SIG-M5 (cell line): ENCODE measurements at regions not wholly inside any gene's neighbourhood (a gene's known extent, or its start where the extent isn't known, plus 50 kb on each side); places are given as distances from the start of the nearest gene placed in this dataset.

ENCODE experiments used
- DNase-seq: peaks from one replicate; lab custom pipeline; 2025; lab: John Stamatoyannopoulos, UW

DNA sequence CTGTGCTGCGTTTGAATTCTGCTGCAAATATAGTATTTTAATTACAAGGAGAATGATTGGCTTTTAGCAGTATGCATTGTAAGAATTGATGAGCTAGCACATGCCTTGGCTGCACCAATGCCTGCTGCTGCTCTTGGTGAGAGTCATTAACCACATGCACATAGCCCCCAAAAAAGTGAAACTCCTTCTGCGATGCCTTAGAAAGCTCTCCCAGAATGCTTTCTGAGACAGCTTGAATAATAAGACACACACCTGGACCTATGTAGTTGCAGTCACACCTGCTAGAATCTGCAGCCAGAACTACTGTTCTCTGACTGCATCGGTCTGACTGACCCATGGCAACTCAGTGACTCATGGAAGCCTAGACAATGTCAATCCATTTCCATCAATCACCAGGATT, 170.1 kb upstream of the DDX18 start:
- no peak for DNase-seq

DNA sequence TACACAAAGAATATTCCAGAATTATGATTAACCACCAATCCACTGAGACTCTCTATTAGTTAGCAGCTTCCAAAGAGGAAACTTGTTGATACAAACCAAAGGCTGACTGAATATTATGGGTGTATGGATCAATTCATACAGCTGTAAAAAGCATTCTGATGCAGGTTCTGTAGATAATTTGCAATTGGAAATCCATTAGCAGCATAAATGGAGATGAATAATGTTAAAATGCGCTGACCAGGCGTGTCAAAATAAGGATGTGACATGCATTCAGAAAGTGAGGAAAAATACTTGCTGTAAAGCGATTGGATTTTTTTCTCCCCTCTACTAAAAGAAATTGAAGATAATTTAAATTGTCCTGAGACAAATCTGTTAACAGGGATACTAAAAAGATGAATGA, 169.0 kb upstream of the DDX18 start:
- no peak for DNase-seq

DNA sequence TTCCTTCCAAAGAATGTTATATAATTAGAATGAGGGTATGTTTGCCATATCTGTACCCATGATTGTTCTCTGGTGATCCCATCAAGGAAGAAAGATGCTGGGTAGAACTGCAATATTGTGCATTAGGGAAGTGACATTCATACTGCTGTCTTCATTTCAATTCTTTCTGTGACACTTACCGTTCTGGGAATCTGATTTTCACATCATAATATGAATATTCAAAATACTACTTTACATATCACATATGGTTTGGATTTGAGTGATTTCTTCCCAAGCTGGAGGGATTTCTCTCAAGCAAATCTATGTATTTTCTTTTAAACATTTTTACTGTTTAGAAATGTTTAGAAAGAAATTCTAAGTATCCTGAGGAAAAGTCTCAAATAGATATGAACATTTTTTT, 168.4 kb upstream of the DDX18 start:
- DNase-seq = no peak

DNA sequence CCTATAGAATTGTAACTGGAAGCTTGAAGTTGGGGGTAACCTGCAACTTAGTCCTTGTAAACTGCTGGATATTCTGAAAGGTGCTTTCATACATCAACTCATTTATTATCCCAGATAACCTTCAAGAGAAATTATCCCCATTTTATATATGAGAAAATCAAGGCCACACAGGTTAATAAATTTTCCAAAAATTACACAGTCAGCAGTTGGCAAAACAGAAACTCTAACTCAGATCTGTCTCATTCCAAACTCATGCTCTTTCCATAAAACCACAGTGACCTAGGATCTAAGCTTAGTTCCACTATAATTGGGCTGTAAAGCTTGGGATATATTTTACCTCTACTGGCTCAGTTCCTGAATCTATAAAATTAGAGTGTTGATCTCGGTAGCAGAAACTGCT, 167.6 kb upstream of the DDX18 start:
- DNase-seq = no peak

DNA sequence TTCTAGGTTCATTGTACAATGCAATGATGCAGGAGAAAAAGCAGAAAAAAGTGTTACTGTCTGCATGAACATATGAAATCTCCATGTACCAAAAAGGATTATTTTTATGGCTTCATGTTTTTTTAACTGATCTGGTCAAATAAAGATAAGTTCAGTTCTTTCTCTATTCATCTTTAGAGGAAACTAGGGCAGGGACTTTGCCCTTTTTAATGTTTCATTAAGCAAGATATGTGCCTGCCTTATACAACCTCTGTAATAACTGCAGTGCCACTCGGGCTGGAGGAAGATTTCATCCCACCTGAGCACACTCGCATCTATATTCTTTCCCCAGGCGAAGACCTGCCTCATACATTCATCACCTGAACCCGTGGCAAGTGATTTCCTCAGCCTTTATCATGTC, 157.9 kb upstream of the DDX18 start:
- DNase-seq = no peak

DNA sequence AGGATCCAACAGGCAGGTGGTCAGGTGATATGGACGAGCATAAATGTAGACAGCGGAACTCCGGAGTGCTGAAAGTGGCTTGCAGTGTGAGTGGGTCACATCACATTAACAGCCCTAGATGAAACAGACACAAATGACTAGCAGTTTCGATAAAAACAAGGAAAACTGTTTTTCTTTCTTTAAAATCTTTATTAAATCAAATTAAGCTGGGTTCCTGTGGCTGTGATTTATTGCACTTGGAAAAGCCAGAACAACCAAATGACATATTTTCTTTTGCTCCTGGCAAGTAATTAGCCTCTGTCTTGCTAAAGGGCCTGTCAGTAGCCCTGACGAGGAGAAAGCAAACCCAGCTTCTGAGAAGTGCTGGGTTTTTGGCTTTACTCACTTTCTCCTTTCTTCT, 152.9 kb upstream of the DDX18 start:
- no peak for DNase-seq

DNA sequence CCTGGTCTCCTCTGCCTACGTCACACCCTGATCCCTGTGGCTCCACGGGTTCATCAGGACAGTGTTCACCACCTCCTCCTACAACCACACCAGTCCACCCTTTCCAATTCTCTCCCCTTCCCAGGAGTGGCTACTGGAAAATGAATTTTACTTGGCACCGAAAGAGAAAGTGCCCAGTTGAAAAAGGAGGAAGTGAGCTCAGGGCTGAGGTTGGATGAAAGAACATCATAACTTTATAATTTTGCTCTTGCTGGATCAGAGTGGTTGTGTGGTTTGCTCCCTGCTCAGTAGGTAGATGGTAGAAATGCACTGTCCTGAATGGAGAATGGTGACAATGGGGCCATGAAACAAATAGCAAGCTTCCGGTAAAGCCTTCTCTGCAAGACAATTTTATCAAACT, 140.3 kb upstream of the DDX18 start:
- no peak for DNase-seq

DNA sequence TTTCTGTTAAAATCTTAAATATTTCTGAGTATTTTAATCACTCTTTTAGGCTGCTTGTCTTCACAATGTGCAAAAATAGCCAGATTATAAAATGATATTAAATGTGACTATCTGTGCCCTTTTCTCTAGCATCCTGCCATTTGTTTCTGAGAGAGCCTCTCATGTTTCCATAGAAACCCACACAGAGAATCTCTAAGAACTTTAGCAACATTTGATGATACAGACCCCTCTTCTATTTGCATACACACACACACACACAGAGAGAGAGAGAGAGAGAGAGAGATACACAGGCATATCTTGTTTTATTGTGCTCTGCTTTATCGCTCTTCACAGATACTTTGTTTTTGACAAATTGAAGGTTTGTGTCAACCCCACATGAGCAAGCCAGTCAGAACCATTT, 134.5 kb upstream of the DDX18 start:
- DNase-seq = no peak

DNA sequence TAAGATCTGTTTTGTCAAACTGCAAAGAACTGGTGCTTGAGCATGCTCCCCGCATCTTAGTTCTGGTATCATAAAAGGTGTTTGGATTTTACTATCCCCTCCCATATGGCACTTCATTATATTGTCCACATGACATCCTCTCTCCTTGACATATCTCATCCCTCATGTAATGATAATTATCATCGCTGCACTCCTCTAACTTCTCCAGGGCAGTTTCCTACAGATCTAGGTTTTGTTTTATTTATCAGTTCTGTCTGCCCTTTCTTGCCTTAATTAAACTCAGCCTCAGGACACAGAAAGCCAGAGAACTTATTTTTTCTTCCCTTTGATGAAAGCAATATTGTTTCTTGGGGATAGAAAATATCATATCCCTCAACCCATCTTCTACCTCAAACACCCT, 129.6 kb upstream of the DDX18 start:
- DNase-seq = no peak

DNA sequence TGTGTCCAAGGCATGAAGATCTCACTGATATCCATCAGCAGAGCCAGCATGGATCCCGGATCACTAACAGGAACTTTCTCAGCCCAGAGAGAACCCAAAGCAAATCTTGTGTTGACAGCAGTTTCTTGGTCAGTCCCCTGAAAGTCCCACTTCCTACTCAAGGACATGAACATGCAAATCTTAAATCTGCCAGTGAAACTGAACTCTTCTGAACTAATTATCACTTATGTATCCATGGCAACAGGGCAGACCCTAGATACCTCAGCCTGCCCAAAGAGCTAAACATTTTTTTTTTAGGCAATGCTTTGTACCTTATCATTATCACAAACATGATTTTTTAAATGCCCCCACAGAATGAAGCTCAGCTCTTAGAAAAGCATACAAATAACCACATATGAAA, 127.8 kb upstream of the DDX18 start:
- no peak for DNase-seq

DNA sequence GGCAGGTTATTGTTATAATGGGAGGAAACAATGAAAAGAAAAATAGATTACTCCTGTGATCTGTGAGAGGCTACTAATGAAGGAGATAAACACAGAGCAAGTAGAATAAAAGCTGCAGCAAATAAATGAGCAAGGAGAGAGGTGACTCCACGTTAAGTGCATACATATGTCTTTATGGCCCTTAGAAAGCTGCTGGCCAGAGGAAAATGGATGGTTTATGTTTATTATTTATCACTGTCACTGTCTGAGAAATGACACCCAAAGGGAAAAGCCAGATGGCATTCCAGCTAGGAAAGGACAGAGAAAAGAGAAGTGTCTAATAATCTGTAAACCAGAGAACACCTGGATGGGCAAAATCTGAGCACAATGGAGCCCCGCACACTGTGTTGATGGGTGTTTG, 122.9 kb upstream of the DDX18 start:
- no peak for DNase-seq

DNA sequence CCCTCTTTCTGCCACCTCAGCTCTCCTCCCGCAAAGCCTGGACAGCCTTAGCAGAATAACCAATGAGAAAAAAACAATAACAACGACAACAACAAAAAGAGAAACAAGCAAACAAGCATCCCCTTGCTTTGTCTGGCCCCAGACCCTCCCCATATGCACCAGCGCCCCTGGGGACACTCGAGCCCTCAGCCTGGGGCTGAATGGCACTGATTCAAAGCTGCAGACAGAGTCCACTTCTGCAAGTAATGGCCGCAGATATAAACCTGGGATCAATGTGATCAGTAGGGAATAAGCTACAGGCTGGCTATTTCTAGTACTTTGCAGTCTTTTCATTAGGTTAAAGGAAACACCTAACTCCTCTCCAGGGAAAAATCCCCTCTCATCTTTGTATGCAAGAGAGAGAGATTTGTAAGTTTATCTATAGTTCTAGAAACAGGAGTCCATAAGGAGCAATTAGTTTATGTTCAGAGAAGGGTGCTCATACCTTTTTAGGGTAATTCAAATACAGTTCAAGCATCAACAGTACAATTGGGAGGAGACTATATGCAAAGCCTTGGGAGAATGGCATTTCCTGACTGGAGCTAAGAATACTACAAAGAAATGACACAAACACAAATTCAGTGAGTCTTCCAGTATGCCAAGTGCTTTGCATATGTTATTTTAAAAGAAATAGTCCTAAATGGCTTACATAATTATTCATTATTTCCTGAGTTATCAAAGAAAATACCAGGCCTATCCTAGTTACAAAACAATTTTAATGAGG, 122.3 kb upstream of the DDX18 start:
- DNase-seq = no peak

DNA sequence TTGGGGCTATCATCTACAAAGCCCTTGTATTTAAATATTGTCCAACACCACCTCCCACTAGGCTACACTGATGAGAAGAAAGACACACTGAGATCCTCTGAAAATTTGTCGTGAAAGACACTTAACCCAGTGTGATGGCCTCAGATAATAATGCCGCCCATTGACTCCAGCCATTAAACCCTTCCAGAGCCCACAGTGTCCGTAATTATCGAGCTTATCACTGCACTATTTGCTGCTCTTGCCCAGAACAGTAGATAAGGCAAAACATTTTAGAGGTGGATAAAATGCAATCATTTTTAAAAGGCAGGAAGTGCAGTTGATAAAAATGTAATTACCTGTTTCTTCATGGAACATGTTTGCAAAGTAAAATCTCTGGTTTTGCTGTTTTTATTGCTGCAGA, 121.3 kb upstream of the DDX18 start:
- no peak for DNase-seq

DNA sequence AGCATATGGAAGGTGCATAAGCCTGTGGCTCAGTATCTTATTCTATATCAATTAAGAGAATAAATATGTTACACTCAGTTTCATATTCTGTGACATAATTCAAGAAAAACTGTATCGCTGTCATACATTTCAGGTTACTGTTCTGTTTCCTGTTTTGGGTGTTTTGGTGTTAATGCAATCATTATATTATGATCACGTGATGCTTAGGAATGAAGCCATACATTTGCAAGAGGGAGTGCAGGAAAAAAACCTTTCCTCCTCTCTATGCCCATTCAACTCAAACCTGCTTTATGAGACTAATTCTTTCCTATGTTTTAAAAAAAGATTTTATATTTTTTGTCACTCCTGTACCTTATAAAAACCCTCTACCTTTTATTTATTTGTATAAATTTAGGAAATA, 120.8 kb upstream of the DDX18 start:
- no peak for DNase-seq

DNA sequence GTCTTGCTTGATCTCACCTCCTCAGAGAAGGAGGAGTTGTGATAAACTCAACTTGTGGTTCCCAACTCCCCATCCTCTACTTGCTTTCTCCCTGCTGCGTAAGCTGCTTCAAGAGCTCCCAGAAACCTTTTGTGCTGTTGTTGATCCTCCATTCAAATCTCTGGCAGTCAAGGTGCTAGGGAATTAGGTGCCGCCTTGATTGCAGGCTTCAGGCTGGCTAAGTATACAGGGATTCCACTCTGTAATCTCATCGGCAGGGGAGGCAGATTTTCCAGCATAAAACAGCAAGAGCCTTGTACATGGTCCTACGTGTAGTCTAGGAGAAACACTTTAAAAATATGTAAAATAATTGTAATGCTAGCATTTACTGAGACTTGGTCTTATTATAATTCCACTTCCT, 116.2 kb upstream of the DDX18 start:
- no peak for DNase-seq

DNA sequence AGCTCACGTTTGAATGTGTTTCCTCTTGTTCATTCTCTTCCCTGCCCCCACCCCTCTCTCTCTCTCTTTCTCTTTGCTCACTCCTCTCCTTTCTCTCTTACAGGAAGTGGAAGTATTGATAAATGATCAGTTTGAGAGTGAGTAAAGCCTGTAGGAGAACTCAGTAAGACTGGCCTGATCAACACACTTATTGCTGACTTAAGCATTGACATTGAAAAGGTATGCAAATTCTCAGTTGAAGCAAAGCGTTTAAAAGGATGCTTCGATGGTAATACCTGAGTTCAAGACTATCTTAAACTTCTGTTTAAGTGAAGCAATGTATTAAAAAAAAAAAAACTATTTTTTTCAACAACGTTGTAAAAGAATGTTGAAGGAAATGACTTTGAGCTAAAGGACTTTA, 115.7 kb upstream of the DDX18 start:
- no peak for DNase-seq

DNA sequence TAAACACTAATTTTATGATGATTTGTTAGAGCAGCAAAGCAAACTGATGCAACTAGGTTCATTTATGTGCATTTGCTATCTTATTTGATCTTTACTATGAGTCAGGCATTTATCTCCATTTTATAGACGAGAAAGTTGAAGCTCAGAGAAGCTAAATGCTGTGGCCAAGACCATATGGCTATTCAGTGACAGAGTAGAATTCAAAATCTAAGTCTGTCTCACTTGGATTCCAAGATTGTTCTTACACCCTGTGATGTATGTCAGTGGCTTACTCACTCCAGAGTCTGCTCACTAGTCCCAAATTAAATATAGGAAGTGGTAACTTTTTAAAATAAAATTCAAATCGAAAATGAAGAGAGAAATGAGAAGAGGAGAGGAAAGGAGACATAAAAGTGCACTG, 114.0 kb upstream of the DDX18 start:
- DNase-seq = no peak

DNA sequence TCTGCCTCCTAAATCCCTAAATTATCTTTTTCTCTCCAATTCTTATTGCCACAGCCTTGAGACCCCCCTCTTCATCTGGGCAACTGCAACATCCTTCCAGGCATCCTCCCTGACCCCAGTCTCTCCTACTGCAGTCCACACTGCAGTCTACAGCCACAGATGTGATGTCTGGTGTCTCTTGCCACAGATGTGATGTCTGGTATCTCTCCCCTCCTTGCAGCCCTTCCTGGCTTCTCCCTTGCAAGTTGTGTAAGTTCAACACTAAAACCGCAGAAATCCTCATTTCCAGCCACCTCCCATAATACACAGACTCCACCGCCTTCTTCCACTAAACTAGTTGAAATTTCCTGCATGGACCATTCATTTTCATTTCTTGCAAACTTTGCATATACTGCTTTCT, 113.1 kb upstream of the DDX18 start:
- no peak for DNase-seq

DNA sequence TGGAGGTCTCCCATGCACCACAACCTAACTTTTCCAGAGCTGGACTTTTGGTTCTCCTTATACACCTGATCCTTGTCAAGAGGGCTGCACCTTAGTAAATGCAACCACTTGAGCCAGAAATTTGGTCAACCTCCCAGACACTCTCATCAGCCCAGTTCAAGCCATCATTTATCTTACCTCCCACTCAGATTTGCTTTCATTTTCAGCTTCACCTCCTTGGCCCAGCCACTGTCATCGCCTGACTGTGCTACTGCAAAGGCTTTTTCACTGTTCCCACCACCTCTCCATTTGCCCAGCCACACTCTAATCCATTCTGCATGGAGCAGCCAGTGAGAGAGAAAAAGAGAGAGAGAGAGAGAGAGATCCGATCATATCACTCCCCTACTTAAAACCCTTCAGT, 112.4 kb upstream of the DDX18 start:
- no peak for DNase-seq

DNA sequence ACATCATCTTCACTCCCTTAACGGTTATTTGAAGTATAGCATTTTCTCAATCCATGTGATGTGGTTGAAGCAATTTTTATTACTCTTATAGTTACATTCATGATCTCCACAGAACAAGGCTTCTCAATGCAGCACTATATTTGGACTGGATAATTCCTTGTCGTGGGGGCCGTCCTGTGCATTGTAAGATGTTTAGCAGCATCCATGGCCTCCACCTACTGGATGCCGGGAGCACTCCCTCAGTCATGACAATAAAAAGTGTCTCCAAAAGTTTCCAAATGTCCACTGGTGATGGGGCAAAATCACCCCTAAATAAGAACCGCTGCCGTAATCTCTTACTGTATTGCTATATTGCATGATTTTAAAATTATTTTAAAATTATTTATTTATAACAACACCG, 110.6 kb upstream of the DDX18 start:
- DNase-seq = no peak

DNA sequence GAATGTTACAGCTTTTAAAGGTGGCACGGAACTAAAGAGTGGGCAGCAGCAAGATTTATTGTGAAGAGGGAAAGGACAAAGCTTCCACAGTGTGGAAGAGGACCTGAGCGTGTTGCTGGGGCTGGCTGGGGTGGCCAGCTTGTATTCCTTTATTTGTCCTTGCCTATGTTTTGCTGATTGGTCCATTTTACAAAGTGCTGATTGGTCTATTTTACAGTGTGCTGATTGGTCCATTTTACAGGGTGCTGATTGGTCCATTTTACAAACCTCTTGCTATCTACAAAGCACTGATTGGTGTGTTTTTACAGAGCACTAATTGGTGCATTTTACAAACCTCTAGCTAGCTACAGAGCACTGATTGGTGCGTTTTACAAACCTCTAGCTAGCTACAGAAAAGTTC, 109.7 kb upstream of the DDX18 start:
- DNase-seq = no peak

DNA sequence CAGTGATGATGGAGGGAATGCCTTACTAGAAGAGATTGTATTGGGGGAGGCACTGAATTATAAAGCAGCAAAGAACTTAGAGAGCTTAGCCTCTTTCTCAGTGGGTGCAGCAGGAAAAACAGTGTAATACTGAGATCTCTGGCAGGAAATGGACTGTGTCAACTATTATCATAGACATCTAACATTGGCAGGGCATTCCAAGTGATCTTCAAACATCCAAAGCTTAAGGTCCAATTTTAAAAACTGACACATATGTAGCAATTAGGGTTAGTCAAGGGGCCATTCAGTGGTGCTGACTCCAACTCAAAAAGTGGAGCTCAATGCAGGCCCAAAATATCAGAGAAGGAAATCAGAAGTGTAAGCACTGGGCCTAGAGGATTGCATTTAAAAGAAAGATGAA, 106.6 kb upstream of the DDX18 start:
- no peak for DNase-seq

DNA sequence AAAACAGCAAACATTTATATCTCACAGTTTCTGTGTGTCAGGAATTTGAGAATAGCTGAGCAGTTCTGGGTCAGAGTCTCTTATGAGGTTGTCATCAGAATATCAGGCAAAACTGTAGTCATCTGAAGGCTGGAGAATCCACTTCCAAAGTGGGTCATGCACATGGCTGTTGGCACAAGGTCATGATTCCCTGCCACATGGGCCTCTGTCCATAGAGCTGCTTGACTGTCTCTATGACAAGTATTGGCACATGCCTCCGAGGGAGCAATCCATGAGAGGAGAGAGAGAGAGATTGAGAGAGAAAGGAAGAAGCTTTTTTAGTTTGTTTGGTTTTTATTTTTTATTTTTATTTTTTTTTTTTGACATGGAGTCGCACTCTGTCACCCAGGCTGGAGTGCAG, 101.8 kb upstream of the DDX18 start:
- no peak for DNase-seq

DNA sequence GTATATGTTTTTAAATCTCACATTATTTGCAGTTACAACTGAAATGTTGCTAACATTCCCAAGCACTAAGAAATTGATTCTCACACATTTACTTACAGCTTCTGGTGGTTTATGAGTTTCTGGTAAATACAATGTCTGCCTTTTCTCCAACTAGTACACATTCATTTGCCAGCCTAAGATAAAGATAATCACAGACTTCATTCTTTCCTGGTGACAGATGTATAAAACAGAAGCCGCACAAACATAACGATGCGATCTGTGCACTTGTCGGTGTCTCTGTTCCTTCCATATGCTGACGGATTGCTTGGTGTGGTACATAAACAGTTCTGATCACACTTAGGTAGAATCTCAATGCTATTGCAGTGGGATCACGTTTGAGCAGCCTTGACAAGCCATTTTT, 100.4 kb upstream of the DDX18 start:
- no peak for DNase-seq
